CD4-positive, alpha-beta T cell (primary cell): ENCODE measurements at regions not wholly inside any gene's neighbourhood (a gene's known extent, or its start where the extent isn't known, plus 50 kb on each side); places are given as distances from the start of the nearest gene placed in this dataset.

Experiments
- ATAC-seq: fragments of 200-7000 bp; cut with Tn5 transposase; one replicate; pipeline ENCODE4 v1.10.0; 2022; ENCODE audit warnings: mild to moderate bottlenecking; ENCODE audit not compliant: poor library complexity
- CTCF ChIA-PET: fragments of 350-600 bp; sonication (Branson Sonifier 250); formaldehyde crosslinking; loops from one replicate; lab custom pipeline; 2021; ENCODE audit warnings: antibody characterized with exemption, inconsistent platforms; lab: Charles Lee
- POLR2A ChIA-PET: fragments of 350-600 bp; sonication (Branson Sonifier 250); formaldehyde crosslinking; loops from one replicate; lab custom pipeline; 2021; ENCODE audit warnings: antibody characterized with exemption, inconsistent platforms; lab: Charles Lee
- DNase-seq, 14 experiments: peaks; one replicate each; pipeline ENCODE4 v3.0.0-alpha.2; 2013 to 2020; ENCODE audit warnings: mixed read lengths in 2 of 14
- H3K27ac ChIP-seq, 2 donors: one replicate each; pipeline versions ENCODE4 v1.5.1 to v1.7.0; 2013; ENCODE audit warnings: low read length in 2 of 2, low read depth in 1 of 2, mild to moderate bottlenecking in 1 of 2
- H3K27me3 ChIP-seq, 2 experiments: 1 replicate in 1 of 2; 2 replicates in 1 of 2; pipeline versions ENCODE4 v1.6.1 to v1.7.0; 2013; ENCODE audit warnings: low read length in 2 of 2, control low read depth in 1 of 2, mild to moderate bottlenecking in 1 of 2, moderate library complexity in 1 of 2; ENCODE audit not compliant: insufficient read depth in 2 of 2, control insufficient read depth in 1 of 2
- H3K36me3 ChIP-seq: one replicate; pipeline ENCODE4 v1.6.1; 2013; ENCODE audit warnings: low read length, control low read depth; ENCODE audit not compliant: insufficient read depth
- H3K4me1 ChIP-seq: one replicate; pipeline ENCODE4 v1.6.1; 2013; ENCODE audit warnings: low read length, control low read depth; ENCODE audit not compliant: insufficient read depth
- H3K4me3 ChIP-seq: one replicate; pipeline ENCODE4 v1.5.1; 2013; ENCODE audit warnings: mild to moderate bottlenecking, low read length, moderate library complexity
- H3K9me3 ChIP-seq, 2 experiments: 1 replicate in 1 of 2; 2 replicates in 1 of 2; pipeline versions ENCODE4 v1.6.1 to v1.7.0; 2013; ENCODE audit warnings: low read length in 2 of 2, mild to moderate bottlenecking in 2 of 2, control low read depth in 1 of 2, moderate library complexity in 1 of 2; ENCODE audit not compliant: control insufficient read depth in 1 of 2, insufficient read depth in 1 of 2
- H3K27ac Mint-ChIP-seq: one replicate; pipeline ENCODE4 v1.8.0; 2020; ENCODE audit warnings: mixed read lengths
- H3K27me3 Mint-ChIP-seq: one replicate; pipeline ENCODE4 v1.8.0; 2021; ENCODE audit warnings: mixed read lengths
- H3K36me3 Mint-ChIP-seq: one replicate; pipeline ENCODE4 v1.8.0; 2021; ENCODE audit warnings: low read depth, mixed read lengths
- H3K4me1 Mint-ChIP-seq: one replicate; pipeline ENCODE4 v1.8.0; 2021; ENCODE audit warnings: low read depth, mixed read lengths
- H3K4me3 Mint-ChIP-seq: one replicate; pipeline ENCODE4 v1.8.0; 2020; ENCODE audit warnings: mild to moderate bottlenecking, mixed read lengths
- H3K9me3 Mint-ChIP-seq: one replicate; pipeline ENCODE4 v1.8.0; 2020; ENCODE audit warnings: mixed read lengths
- intact Hi-C, 2 experiments: fragments of 100-400 bp; cut with DNase I in 1 of 2; cut with micrococcal nuclease in 1 of 2; formaldehyde crosslinking; loops; one replicate each; pipeline versions ENCODE4 v1.15.1 to v1.9.0; 2023 to 2025; cut with DNase I, micrococcal nuclease
- TF ChIP-seq, protein P1 (sequence below): fragments of 200-600 bp; IDR thresholded peaks from one replicate; pipeline ENCODE4 v1.8.0; 2022; ENCODE audit warnings: antibody characterized with exemption, mild to moderate bottlenecking

DNA sequence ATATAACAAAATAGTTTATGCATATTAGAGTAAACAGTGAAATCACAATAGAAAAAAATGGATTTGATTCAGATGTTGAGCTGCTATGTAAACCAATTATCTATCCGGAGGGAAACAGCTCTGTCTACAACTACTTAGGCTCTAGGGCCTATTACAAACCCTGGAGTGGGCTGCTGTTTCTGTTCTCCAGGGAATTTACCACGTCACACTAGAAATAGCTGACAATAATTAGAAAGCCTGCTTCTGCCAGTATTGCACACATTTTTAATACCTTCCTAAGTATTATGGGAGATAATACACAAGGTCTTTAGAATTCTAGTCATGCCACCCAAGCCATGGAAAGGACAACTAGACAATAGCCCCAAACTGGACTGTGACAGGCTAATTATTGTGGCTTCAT lies 411.1 kb downstream of the FIGN start:
- H3K27me3 Mint-ChIP-seq = no peaks in the 10 kb centered on the region
- H3K9me3 Mint-ChIP-seq = no peaks in the 10 kb centered on the region
- H3K36me3 Mint-ChIP-seq = no peaks in the 10 kb centered on the region
- no peak for ATAC-seq
- Histone ChIP-seq H3K4me3 (no peak overlapping the region), H3K36me3 (no peaks in the 10 kb centered on the region), H3K27ac (no peak overlapping the region), H3K4me1 (no peaks in the 10 kb centered on the region), H3K27me3 (no peaks in the 10 kb centered on the region), H3K9me3 (peaks cover 0 to 3% of the 10 kb centered on the region in 2 experiments)
- ChIA-PET CTCF (no interaction called here), POLR2A (no interaction called here)
- no peak overlapping the region for H3K4me3 Mint-ChIP-seq
- no peak overlapping the region for H3K27ac Mint-ChIP-seq
- intact Hi-C loops = no loop called here
- no peak for DNase-seq
- TF ChIP-seq, protein P1, sequence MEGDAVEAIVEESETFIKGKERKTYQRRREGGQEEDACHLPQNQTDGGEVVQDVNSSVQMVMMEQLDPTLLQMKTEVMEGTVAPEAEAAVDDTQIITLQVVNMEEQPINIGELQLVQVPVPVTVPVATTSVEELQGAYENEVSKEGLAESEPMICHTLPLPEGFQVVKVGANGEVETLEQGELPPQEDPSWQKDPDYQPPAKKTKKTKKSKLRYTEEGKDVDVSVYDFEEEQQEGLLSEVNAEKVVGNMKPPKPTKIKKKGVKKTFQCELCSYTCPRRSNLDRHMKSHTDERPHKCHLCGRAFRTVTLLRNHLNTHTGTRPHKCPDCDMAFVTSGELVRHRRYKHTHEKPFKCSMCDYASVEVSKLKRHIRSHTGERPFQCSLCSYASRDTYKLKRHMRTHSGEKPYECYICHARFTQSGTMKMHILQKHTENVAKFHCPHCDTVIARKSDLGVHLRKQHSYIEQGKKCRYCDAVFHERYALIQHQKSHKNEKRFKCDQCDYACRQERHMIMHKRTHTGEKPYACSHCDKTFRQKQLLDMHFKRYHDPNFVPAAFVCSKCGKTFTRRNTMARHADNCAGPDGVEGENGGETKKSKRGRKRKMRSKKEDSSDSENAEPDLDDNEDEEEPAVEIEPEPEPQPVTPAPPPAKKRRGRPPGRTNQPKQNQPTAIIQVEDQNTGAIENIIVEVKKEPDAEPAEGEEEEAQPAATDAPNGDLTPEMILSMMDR = no peak
- H3K4me1 Mint-ChIP-seq = no peaks in the 10 kb centered on the region

DNA sequence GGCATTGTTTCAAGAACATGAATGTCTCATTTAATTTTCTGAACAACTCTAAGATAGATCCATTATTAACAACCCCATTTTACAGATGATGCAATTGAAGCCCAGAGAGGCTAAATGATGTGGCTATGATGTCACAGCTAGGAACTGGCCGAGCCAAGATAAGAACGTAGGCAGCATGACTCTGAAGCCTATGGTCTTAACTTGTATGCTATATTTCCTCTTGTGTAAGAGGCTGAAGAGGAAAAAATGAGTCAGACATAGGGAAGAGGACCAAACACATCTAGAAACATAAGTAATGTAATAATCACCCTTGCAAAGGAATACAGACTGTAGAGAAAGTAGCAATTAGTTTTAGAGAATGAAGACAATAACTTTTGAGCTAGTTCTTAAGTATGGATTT lies 416.8 kb downstream of the FIGN start:
- H3K27me3 Mint-ChIP-seq = no peaks in the 10 kb centered on the region
- no peaks in the 10 kb centered on the region for H3K4me1 ChIP-seq
- no peak overlapping the region for H3K27ac Mint-ChIP-seq
- no peaks in the 10 kb centered on the region for H3K36me3 ChIP-seq
- H3K36me3 Mint-ChIP-seq = no peaks in the 10 kb centered on the region
- TF ChIP-seq, protein P1 = no peak
- intact Hi-C loops = no loop called here
- no peak overlapping the region for H3K27ac ChIP-seq
- H3K27me3 ChIP-seq = no peaks in the 10 kb centered on the region
- no peak overlapping the region for H3K4me3 ChIP-seq
- CTCF ChIA-PET = no interaction called here
- POLR2A ChIA-PET = interaction anchor here (0.5 kb wide), 1 partner anchor 16 kb away, joined by 5 read pairs; no protein-coding TSS in a partner anchor
- no peak for ATAC-seq
- no peaks in the 10 kb centered on the region for H3K9me3 Mint-ChIP-seq
- no peaks in the 10 kb centered on the region for H3K4me1 Mint-ChIP-seq
- DNase-seq = no peak
- peaks cover 0 to 3% of the 10 kb centered on the region in 2 experiments for H3K9me3 ChIP-seq
- H3K4me3 Mint-ChIP-seq = no peak overlapping the region

GRCh38 chr2:163314712-163315111 lies 421.1 kb downstream of the FIGN start:
- Mint-ChIP-seq H3K4me3 (no peak overlapping the region), H3K4me1 (no peaks in the 10 kb centered on the region), H3K9me3 (no peaks in the 10 kb centered on the region), H3K27me3 (no peaks in the 10 kb centered on the region), H3K36me3 (no peaks in the 10 kb centered on the region), H3K27ac (no peak overlapping the region)
- no peaks in the 10 kb centered on the region for H3K27me3 ChIP-seq
- no peak overlapping the region for H3K4me3 ChIP-seq
- no peak overlapping the region for H3K27ac ChIP-seq
- no peaks in the 10 kb centered on the region for H3K4me1 ChIP-seq
- ChIA-PET CTCF (no interaction called here), POLR2A (no interaction called here)
- H3K36me3 ChIP-seq = no peaks in the 10 kb centered on the region
- intact Hi-C loops = no loop called here
- no peak for ATAC-seq
- no peak for DNase-seq
- no peaks in the 10 kb centered on the region for H3K9me3 ChIP-seq
- TF ChIP-seq, protein P1 = no peak
